ENCODE measurements at regions not wholly inside any gene's neighbourhood (a gene's known extent, or its start where the extent isn't known, plus 50 kb on each side); places are given as distances from the start of the nearest gene placed in this dataset.

DNA sequence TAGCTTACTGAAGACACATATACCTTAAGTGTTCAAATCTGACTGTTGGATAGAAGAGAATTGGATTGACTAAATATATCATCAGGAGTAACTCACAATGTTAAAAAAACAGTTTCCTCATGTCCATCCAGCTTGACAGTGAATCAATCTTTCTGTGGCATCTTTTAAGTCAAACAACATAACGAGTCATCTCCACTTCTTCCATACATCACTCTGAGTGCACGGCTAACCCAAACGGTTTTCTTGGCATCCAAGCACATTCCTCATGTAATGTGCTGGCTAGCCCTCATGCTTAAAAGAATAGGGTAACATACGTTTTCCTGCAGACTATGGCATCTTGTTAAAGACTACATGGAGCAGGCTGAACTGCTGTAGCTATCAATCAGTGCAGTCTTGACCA is 291.5 kb upstream of the TRPC7 start:
- 41 to 58% methylated on average over 4 of the region's 4 CpGs for WGBS, 2 donors
- H3K27me3 ChIP-seq (ENCODE audit: control insufficient read depth in 3 of 3, insufficient read depth in 3 of 3, low read length in 2 of 3): no peaks in the 10 kb centered on the region
- no peak overlapping the region for H3K9ac ChIP-seq (ENCODE audit: insufficient read depth in 1 of 2, low read length in 2 of 2)
- DNase-seq: no peak
- H3K27ac ChIP-seq (ENCODE audit: low read depth in 1 of 2, low read length in 1 of 2): no peak overlapping the region
- no peaks in the 10 kb centered on the region for H3K4me1 ChIP-seq (ENCODE audit: control insufficient read depth in 5 of 5, insufficient read depth in 5 of 5, low read length in 5 of 5)
- H3K9me3 ChIP-seq (ENCODE audit: control insufficient read depth in 4 of 4, insufficient read depth in 3 of 4, low read length in 3 of 4): peaks cover 0 to 3% (median 0%) of the 10 kb centered on the region in 4 donors
- TF ChIP-seq, protein P1, sequence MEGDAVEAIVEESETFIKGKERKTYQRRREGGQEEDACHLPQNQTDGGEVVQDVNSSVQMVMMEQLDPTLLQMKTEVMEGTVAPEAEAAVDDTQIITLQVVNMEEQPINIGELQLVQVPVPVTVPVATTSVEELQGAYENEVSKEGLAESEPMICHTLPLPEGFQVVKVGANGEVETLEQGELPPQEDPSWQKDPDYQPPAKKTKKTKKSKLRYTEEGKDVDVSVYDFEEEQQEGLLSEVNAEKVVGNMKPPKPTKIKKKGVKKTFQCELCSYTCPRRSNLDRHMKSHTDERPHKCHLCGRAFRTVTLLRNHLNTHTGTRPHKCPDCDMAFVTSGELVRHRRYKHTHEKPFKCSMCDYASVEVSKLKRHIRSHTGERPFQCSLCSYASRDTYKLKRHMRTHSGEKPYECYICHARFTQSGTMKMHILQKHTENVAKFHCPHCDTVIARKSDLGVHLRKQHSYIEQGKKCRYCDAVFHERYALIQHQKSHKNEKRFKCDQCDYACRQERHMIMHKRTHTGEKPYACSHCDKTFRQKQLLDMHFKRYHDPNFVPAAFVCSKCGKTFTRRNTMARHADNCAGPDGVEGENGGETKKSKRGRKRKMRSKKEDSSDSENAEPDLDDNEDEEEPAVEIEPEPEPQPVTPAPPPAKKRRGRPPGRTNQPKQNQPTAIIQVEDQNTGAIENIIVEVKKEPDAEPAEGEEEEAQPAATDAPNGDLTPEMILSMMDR (IDR thresholded peaks at IDR 0.05; ENCODE audit: control extremely low read depth, extremely low read depth): no peak
- no peaks in the 10 kb centered on the region for H3K36me3 ChIP-seq (ENCODE audit: control insufficient read depth in 4 of 4, insufficient read depth in 4 of 4, low read length in 4 of 4)
- ATAC-seq (ENCODE audit: insufficient read depth, low FRiP score): no peak
- H3K4me3 ChIP-seq: no peak overlapping the region

DNA sequence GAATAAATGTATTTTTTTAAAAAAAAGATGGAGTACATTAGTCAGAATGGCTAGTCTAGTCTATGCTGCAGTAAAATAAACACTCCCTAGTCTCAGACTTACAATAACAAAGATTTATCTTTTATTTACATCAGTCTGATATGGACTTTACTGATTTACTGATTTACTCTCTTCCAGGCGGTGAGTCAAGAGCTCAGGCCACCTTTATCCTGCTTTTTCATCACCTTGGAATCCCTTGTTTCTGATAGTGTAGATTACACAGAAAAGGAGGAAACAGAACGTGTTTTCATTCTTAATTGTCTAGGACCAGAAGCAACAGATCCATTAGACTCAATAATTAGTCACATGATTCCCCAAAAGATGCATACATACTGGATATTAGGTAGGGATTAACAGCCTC is 290.1 kb upstream of the TRPC7 start:
- Histone ChIP-seq H3K4me1 (ENCODE audit: control insufficient read depth in 5 of 5, insufficient read depth in 5 of 5, low read length in 5 of 5) (no peaks in the 10 kb centered on the region), H3K36me3 (ENCODE audit: control insufficient read depth in 4 of 4, insufficient read depth in 4 of 4, low read length in 4 of 4) (no peaks in the 10 kb centered on the region), H3K27ac (ENCODE audit: low read depth in 1 of 2, low read length in 1 of 2) (no peak overlapping the region), H3K9me3 (ENCODE audit: control insufficient read depth in 4 of 4, insufficient read depth in 3 of 4, low read length in 3 of 4) (peaks cover 0 to 3% (median 0%) of the 10 kb centered on the region in 4 donors), H3K9ac (ENCODE audit: insufficient read depth in 1 of 2, low read length in 2 of 2) (no peak overlapping the region), H3K27me3 (ENCODE audit: control insufficient read depth in 3 of 3, insufficient read depth in 3 of 3, low read length in 2 of 3) (no peaks in the 10 kb centered on the region), H3K4me3 (no peak overlapping the region)
- no peak for ATAC-seq (ENCODE audit: insufficient read depth, low FRiP score)
- TF ChIP-seq, protein P1 (IDR thresholded peaks at IDR 0.05; ENCODE audit: control extremely low read depth, extremely low read depth): no peak
- WGBS, 2 donors: 44 to 55% methylated on average over 2 of the region's 2 CpGs
- DNase-seq: no peak

DNA sequence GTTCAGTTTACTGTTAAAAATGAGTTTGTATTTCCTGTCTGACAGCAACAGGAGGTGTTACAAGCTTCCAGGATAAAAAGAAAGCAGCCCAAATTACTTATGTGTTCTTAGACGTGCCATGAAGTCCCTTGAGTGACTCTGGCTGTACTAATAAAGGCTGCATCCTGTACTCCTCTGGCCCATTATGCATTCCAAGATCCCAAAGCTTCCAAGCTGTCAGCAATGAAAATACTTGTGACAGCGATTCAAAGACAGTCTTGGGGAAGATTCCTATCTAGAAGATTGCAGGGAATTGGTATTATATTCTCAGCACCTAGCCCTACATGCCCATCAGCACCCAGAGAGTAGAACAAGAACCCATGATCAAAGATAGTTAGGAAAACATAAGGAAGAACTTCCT is 281.6 kb upstream of the TRPC7 start:
- H3K9ac ChIP-seq (ENCODE audit: insufficient read depth in 1 of 2, low read length in 2 of 2): no peak overlapping the region
- TF ChIP-seq, protein P1 (IDR thresholded peaks at IDR 0.05; ENCODE audit: control extremely low read depth, extremely low read depth): no peak
- H3K27me3 ChIP-seq (ENCODE audit: control insufficient read depth in 3 of 3, insufficient read depth in 3 of 3, low read length in 2 of 3): no peaks in the 10 kb centered on the region
- ATAC-seq (ENCODE audit: insufficient read depth, low FRiP score): no peak
- no peak overlapping the region for H3K4me3 ChIP-seq
- no peak for DNase-seq
- no peak overlapping the region for H3K27ac ChIP-seq (ENCODE audit: low read depth in 1 of 2, low read length in 1 of 2)
- no peaks in the 10 kb centered on the region for H3K9me3 ChIP-seq (ENCODE audit: control insufficient read depth in 4 of 4, insufficient read depth in 3 of 4, low read length in 3 of 4)
- no peaks in the 10 kb centered on the region for H3K4me1 ChIP-seq (ENCODE audit: control insufficient read depth in 5 of 5, insufficient read depth in 5 of 5, low read length in 5 of 5)
- H3K36me3 ChIP-seq (ENCODE audit: control insufficient read depth in 4 of 4, insufficient read depth in 4 of 4, low read length in 4 of 4): no peaks in the 10 kb centered on the region
- 54 to 72% methylated on average over 2 of the region's 2 CpGs for WGBS, 2 donors

DNA sequence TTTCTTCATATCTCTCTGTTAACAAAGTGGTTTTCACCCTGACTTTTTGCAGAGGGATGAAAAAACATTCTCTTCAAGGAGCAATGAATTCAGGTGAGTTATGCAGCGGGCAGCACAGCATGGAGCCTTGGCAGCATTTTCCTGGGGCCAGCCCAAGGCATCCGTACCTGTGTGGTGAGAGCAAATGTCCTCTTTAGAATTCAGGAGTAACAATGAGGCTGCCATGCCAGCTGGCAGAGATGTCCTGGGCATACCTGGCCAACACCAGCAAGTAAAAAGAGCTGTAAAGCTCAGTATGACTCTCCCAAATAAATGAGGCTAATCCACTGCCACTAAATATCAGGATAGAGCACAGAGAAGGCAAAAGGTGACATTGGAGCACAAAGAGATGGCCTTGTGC is 277.6 kb upstream of the TRPC7 start:
- Histone ChIP-seq H3K9ac (ENCODE audit: insufficient read depth in 1 of 2, low read length in 2 of 2) (no peak overlapping the region), H3K36me3 (ENCODE audit: control insufficient read depth in 4 of 4, insufficient read depth in 4 of 4, low read length in 4 of 4) (no peaks in the 10 kb centered on the region), H3K27me3 (ENCODE audit: control insufficient read depth in 3 of 3, insufficient read depth in 3 of 3, low read length in 2 of 3) (no peaks in the 10 kb centered on the region), H3K9me3 (ENCODE audit: control insufficient read depth in 4 of 4, insufficient read depth in 3 of 4, low read length in 3 of 4) (peaks cover 0 to 2% (median 0%) of the 10 kb centered on the region in 4 donors), H3K4me3 (no peak overlapping the region), H3K4me1 (ENCODE audit: control insufficient read depth in 5 of 5, insufficient read depth in 5 of 5, low read length in 5 of 5) (no peaks in the 10 kb centered on the region), H3K27ac (ENCODE audit: low read depth in 1 of 2, low read length in 1 of 2) (no peak overlapping the region)
- DNase-seq (no peak), ATAC-seq (ENCODE audit: insufficient read depth, low FRiP score) (no peak)
- TF ChIP-seq, protein P1 (IDR thresholded peaks at IDR 0.05; ENCODE audit: control extremely low read depth, extremely low read depth): no peak
- WGBS, 2 donors: 66 to 80% methylated on average over 2 of the region's 2 CpGs
